ENCODE measurements at regions not wholly inside any gene's neighbourhood (a gene's known extent, or its start where the extent isn't known, plus 50 kb on each side); places are given as distances from the start of the nearest gene placed in this dataset.

DNA sequence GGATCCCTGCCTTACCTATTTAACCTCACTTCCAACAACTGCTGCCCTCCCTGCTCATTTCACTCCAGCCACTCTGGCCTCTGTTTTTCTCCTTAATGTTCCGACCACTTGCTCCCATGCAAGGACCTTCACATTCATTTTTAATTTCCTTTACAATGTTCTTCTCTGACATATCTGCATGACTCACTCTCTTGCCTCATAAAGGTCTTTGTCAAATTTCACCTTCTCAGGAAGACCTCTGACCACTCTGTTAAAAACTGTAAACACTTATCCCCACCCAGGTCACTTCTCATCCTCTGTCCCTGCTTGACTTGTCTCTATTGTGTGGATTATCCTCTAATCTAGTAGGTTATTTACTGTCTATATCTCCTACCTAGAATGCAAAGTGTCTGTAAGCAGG is 751.2 kb downstream of the BRINP1 start:
- Mint-ChIP-seq H3K4me3 (ENCODE audit: unreplicated experiment) (no peak overlapping the region), H3K27me3 (ENCODE audit: insufficient read depth, unreplicated experiment) (no peaks in the 10 kb centered on the region), H3K27ac (ENCODE audit: unreplicated experiment) (no peak overlapping the region), H3K36me3 (ENCODE audit: insufficient read depth, unreplicated experiment) (no peaks in the 10 kb centered on the region), H3K9me3 (ENCODE audit: unreplicated experiment) (no peaks in the 10 kb centered on the region), H3K4me1 (ENCODE audit: low read depth, unreplicated experiment) (no peaks in the 10 kb centered on the region)
- intact Hi-C loops (cut with micrococcal nuclease; ENCODE audit: unreplicated experiment): no loop called here
- H3K9me3 ChIP-seq: no peaks in the 10 kb centered on the region
- no TSS peak for BruUV-seq (replicated peaks)
- DNase-seq: no peak
- H3K4me3 ChIP-seq (ENCODE audit: low read depth, low read length): no peak overlapping the region
- H3K36me3 ChIP-seq (ENCODE audit: control insufficient read depth, insufficient read depth, low read length): no peaks in the 10 kb centered on the region
- no peaks in the 10 kb centered on the region for H3K27me3 ChIP-seq (replicated peaks; ENCODE audit: control insufficient read depth, insufficient read depth, low read length)
- no peaks in the 10 kb centered on the region for H3K4me1 ChIP-seq
- POLR2A ChIA-PET: no interaction called here
- TF ChIP-seq, protein P1, sequence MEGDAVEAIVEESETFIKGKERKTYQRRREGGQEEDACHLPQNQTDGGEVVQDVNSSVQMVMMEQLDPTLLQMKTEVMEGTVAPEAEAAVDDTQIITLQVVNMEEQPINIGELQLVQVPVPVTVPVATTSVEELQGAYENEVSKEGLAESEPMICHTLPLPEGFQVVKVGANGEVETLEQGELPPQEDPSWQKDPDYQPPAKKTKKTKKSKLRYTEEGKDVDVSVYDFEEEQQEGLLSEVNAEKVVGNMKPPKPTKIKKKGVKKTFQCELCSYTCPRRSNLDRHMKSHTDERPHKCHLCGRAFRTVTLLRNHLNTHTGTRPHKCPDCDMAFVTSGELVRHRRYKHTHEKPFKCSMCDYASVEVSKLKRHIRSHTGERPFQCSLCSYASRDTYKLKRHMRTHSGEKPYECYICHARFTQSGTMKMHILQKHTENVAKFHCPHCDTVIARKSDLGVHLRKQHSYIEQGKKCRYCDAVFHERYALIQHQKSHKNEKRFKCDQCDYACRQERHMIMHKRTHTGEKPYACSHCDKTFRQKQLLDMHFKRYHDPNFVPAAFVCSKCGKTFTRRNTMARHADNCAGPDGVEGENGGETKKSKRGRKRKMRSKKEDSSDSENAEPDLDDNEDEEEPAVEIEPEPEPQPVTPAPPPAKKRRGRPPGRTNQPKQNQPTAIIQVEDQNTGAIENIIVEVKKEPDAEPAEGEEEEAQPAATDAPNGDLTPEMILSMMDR (IDR thresholded peaks at IDR 0.05; ENCODE audit: insufficient read depth in 1 of 2, low read depth in 1 of 2, low read length in 1 of 2, severe bottlenecking in 1 of 2, unreplicated experiment in 1 of 2): no peak
- CTCF ChIA-PET: no interaction called here

DNA sequence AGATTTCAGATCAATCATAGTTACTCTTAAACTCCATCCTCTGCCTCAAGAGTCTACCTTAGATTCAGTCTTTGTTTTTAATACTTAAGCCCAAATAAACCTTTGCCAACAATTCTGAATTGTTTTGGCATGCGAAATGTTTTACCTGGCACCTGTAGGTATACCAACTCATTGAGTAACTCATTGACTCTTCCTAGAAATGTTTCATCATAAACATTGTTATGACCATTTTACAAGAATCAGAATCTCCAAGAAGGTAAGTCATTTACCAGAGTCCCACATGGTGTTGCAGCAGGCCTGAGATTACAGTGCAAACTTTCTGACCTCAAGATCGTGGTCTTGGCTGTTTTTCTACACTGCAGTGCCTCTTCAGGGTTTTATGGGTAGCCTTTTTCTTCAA is 750.4 kb downstream of the BRINP1 start:
- Histone ChIP-seq H3K27me3 (replicated peaks; ENCODE audit: control insufficient read depth, insufficient read depth, low read length) (no peaks in the 10 kb centered on the region), H3K4me3 (ENCODE audit: low read depth, low read length) (no peak overlapping the region), H3K4me1 (no peaks in the 10 kb centered on the region), H3K9me3 (no peaks in the 10 kb centered on the region), H3K36me3 (ENCODE audit: control insufficient read depth, insufficient read depth, low read length) (no peaks in the 10 kb centered on the region)
- H3K4me3 Mint-ChIP-seq (ENCODE audit: unreplicated experiment): no peak overlapping the region
- DNase-seq: no peak
- no peak overlapping the region for H3K27ac Mint-ChIP-seq (ENCODE audit: unreplicated experiment)
- no peaks in the 10 kb centered on the region for H3K27me3 Mint-ChIP-seq (ENCODE audit: insufficient read depth, unreplicated experiment)
- TF ChIP-seq, protein P1 (IDR thresholded peaks at IDR 0.05; ENCODE audit: insufficient read depth in 1 of 2, low read depth in 1 of 2, low read length in 1 of 2, severe bottlenecking in 1 of 2, unreplicated experiment in 1 of 2): no peak
- no peaks in the 10 kb centered on the region for H3K36me3 Mint-ChIP-seq (ENCODE audit: insufficient read depth, unreplicated experiment)
- H3K4me1 Mint-ChIP-seq (ENCODE audit: low read depth, unreplicated experiment): no peaks in the 10 kb centered on the region
- no TSS peak for BruUV-seq (replicated peaks)
- H3K9me3 Mint-ChIP-seq (ENCODE audit: unreplicated experiment): no peaks in the 10 kb centered on the region
- intact Hi-C loops (cut with micrococcal nuclease; ENCODE audit: unreplicated experiment): no loop called here
- ChIA-PET POLR2A (no interaction called here), CTCF (no interaction called here)

DNA sequence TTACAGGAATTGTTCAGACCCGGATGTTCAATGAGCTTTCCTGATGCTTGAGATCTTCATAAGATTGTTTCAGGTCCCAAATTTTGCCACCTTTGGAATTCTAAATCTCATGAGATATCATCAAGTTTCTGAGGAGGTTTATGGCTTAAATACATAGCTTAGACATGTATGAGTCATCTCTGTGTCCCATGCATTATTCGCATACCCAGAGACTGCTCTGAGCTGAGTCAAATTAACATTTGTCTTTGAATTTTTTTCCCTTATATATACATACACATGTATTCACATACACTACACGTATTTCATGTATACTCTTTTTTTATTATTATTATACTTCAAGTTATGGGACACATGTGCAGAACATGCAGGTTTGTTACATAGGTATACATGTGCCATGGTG is 744.6 kb downstream of the BRINP1 start:
- Mint-ChIP-seq H3K27me3 (ENCODE audit: insufficient read depth, unreplicated experiment) (no peaks in the 10 kb centered on the region), H3K4me3 (ENCODE audit: unreplicated experiment) (no peak overlapping the region), H3K36me3 (ENCODE audit: insufficient read depth, unreplicated experiment) (no peaks in the 10 kb centered on the region), H3K9me3 (ENCODE audit: unreplicated experiment) (no peaks in the 10 kb centered on the region), H3K27ac (ENCODE audit: unreplicated experiment) (no peak overlapping the region), H3K4me1 (ENCODE audit: low read depth, unreplicated experiment) (no peaks in the 10 kb centered on the region)
- DNase-seq: no peak
- intact Hi-C loops (cut with micrococcal nuclease; ENCODE audit: unreplicated experiment): no loop called here
- Histone ChIP-seq H3K4me3 (ENCODE audit: low read depth, low read length) (no peak overlapping the region), H3K9me3 (no peaks in the 10 kb centered on the region), H3K36me3 (ENCODE audit: control insufficient read depth, insufficient read depth, low read length) (no peaks in the 10 kb centered on the region), H3K4me1 (no peaks in the 10 kb centered on the region), H3K27me3 (replicated peaks; ENCODE audit: control insufficient read depth, insufficient read depth, low read length) (no peaks in the 10 kb centered on the region)
- POLR2A ChIA-PET: no interaction called here
- TF ChIP-seq, protein P1 (IDR thresholded peaks at IDR 0.05; ENCODE audit: insufficient read depth in 1 of 2, low read depth in 1 of 2, low read length in 1 of 2, severe bottlenecking in 1 of 2, unreplicated experiment in 1 of 2): no peak
- BruUV-seq (replicated peaks): no TSS peak
- CTCF ChIA-PET: no interaction called here

Data from Caco-2 (cell line).